ENCODE measurements at regions not wholly inside any gene's neighbourhood (a gene's known extent, or its start where the extent isn't known, plus 50 kb on each side); places are given as distances from the start of the nearest gene placed in this dataset.

- TF ChIP-seq CTCF (IDR thresholded peaks at IDR 0.05): no peak
- no peak for TF ChIP-seq POLR2A (IDR thresholded peaks at IDR 0.05)
Measured at GRCh38 chr17:69853541-69854224, 221.3 kb upstream of the KCNJ16 start.

Measured in adrenal gland (tissue), 5 donors.